ENCODE measurements at regions not wholly inside any gene's neighbourhood (a gene's known extent, or its start where the extent isn't known, plus 50 kb on each side); places are given as distances from the start of the nearest gene placed in this dataset.

DNA sequence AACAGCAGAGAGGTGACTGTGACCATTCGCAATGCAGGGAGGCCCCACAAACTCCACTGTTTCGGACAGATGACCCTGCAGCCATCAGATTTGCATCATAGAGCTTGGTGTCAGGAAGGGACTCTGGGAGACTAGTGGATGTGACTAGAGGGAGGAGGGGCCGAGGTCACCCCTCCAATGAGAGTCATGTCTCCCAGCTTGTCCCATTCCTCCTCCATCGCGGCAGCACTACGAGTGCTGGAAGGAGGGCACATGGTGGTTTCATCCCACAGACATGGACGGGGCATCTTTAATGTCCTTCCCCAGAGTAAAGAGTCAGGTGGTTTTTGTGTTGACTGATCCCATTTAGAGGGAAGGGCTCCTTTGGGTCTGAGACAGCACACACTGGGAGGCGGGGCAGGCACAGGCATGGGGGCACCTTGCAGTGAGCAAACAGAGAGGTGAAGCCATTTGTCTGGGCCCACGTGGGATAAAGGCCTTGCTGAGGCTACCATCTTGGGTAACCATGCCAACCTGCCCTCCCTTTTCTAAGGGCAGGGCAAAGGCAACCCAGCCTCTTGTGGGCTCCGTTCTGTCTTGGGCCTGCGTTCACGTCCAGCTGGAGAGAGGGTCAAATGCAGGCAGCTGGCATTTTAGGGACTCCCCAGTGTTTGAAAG is 208.1 kb downstream of the ASB1 start:
- H3K27ac ChIP-seq (ENCODE audit: low read length) = no peak overlapping the region
- ChIA-PET POLR2A (no interaction called here), CTCF (no interaction called here)
- H3K27me3 ChIP-seq (ENCODE audit: control insufficient read depth, insufficient read depth, low read length) = no peaks in the 10 kb centered on the region
- H3K4me1 ChIP-seq (ENCODE audit: control insufficient read depth, insufficient read depth, low read length) = no peaks in the 10 kb centered on the region; the same call in 1 of the 2 replicates
- DNase-seq (ENCODE audit: low read depth, low spot score) (no peak), ATAC-seq (no peak)
- in situ Hi-C loops (cut with HindIII; ENCODE audit: low pct_unique_long_range_greater_than_20kb, low sequenced_read_pairs) (no loop called here), intact Hi-C loops (cut with micrococcal nuclease; ENCODE audit: unreplicated experiment) (no loop called here)
- no peaks in the 10 kb centered on the region for H3K9me3 ChIP-seq (ENCODE audit: control insufficient read depth, insufficient read depth, low read depth, low read length)
- TF ChIP-seq, protein P1, sequence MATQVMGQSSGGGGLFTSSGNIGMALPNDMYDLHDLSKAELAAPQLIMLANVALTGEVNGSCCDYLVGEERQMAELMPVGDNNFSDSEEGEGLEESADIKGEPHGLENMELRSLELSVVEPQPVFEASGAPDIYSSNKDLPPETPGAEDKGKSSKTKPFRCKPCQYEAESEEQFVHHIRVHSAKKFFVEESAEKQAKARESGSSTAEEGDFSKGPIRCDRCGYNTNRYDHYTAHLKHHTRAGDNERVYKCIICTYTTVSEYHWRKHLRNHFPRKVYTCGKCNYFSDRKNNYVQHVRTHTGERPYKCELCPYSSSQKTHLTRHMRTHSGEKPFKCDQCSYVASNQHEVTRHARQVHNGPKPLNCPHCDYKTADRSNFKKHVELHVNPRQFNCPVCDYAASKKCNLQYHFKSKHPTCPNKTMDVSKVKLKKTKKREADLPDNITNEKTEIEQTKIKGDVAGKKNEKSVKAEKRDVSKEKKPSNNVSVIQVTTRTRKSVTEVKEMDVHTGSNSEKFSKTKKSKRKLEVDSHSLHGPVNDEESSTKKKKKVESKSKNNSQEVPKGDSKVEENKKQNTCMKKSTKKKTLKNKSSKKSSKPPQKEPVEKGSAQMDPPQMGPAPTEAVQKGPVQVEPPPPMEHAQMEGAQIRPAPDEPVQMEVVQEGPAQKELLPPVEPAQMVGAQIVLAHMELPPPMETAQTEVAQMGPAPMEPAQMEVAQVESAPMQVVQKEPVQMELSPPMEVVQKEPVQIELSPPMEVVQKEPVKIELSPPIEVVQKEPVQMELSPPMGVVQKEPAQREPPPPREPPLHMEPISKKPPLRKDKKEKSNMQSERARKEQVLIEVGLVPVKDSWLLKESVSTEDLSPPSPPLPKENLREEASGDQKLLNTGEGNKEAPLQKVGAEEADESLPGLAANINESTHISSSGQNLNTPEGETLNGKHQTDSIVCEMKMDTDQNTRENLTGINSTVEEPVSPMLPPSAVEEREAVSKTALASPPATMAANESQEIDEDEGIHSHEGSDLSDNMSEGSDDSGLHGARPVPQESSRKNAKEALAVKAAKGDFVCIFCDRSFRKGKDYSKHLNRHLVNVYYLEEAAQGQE (IDR thresholded peaks at IDR 0.05; ENCODE audit: insufficient read depth in 1 of 2, low read depth in 2 of 2, low read length in 1 of 2) = no peak
- TF ChIP-seq SIN3A (IDR thresholded peaks at IDR 0.05; ENCODE audit: borderline replicate concordance, insufficient read depth, low read depth, low read length) (no peak), CTCF (IDR thresholded peaks at IDR 0.05) (no peak), TCF7L2 (IDR thresholded peaks at IDR 0.05; ENCODE audit: low read depth, low read length) (no peak), POLR2AphosphoS5 (IDR thresholded peaks at IDR 0.05; ENCODE audit: low read depth, low read length) (no peak)
- H3K36me3 ChIP-seq (ENCODE audit: control insufficient read depth, insufficient read depth, low read length) = no peaks in the 10 kb centered on the region
- no TSS peak for BruUV-seq (replicated peaks)
- no peak overlapping the region for H3K4me3 ChIP-seq (ENCODE audit: low read depth in 2 of 2, low read length in 2 of 2)

DNA sequence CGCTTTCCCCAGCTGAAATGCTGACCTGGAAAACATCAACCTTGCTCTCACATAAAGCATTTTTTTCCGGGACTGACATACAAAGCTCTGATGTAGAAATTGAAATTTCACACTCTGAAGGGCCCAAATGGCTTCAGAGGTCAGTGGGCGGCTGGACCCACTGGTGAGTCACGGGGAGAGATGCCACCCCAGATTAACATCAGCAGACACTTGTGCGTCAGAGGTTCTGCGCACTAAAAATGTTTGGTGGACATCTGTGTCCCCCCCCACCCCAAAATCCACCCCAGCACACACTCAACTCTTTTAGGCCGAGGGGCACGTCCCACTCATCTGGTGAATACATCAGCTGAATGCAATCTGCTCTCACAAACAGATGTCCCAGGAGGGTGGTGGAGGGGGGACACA is 208.9 kb downstream of the ASB1 start:
- H3K9me3 ChIP-seq (ENCODE audit: control insufficient read depth, insufficient read depth, low read depth, low read length) = no peaks in the 10 kb centered on the region
- no peak for DNase-seq (ENCODE audit: low read depth, low spot score)
- no peaks in the 10 kb centered on the region for H3K27me3 ChIP-seq (ENCODE audit: control insufficient read depth, insufficient read depth, low read length)
- no peaks in the 10 kb centered on the region; the same call in 1 of the 2 replicates for H3K4me1 ChIP-seq (ENCODE audit: control insufficient read depth, insufficient read depth, low read length)
- ATAC-seq = no peak
- intact Hi-C loops (cut with micrococcal nuclease; ENCODE audit: unreplicated experiment) = no loop called here
- H3K4me3 ChIP-seq (ENCODE audit: low read depth in 2 of 2, low read length in 2 of 2) = no peak overlapping the region
- POLR2A ChIA-PET = no interaction called here
- TF ChIP-seq, protein P1 (IDR thresholded peaks at IDR 0.05; ENCODE audit: insufficient read depth in 1 of 2, low read depth in 2 of 2, low read length in 1 of 2) = no peak
- TF ChIP-seq SIN3A (IDR thresholded peaks at IDR 0.05; ENCODE audit: borderline replicate concordance, insufficient read depth, low read depth, low read length) (no peak), TCF7L2 (IDR thresholded peaks at IDR 0.05; ENCODE audit: low read depth, low read length) (no peak), CTCF (IDR thresholded peaks at IDR 0.05) (no peak), POLR2AphosphoS5 (IDR thresholded peaks at IDR 0.05; ENCODE audit: low read depth, low read length) (no peak)
- no TSS peak for BruUV-seq (replicated peaks)
- no peak overlapping the region for H3K27ac ChIP-seq (ENCODE audit: low read length)
- H3K36me3 ChIP-seq (ENCODE audit: control insufficient read depth, insufficient read depth, low read length) = no peaks in the 10 kb centered on the region
- in situ Hi-C loops (cut with HindIII; ENCODE audit: low pct_unique_long_range_greater_than_20kb, low sequenced_read_pairs) = no loop called here
- CTCF ChIA-PET = no interaction called here
